ENCODE measurements at regions not wholly inside any gene's neighbourhood (a gene's known extent, or its start where the extent isn't known, plus 50 kb on each side); places are given as distances from the start of the nearest gene placed in this dataset.

DNA sequence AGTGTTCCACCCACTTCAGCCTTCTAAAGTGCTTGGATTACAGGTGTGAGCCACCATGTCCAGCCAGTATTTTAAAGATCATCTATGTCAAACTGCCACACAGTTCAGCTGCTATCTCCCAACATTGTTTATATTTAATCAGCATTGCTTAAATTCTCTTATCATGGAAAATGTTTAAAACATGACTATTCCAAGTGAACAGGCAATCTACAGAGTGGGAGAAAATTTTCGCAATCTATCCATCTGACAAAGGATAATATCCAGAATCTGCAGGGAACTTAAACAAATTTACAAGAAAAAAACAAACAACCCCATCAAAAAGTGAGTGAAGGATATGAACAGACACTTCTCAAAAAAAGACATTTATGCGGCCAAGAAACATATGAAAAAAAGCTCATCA lies 69.4 kb upstream of the NAV3 start:
- TF ChIP-seq, protein P1, sequence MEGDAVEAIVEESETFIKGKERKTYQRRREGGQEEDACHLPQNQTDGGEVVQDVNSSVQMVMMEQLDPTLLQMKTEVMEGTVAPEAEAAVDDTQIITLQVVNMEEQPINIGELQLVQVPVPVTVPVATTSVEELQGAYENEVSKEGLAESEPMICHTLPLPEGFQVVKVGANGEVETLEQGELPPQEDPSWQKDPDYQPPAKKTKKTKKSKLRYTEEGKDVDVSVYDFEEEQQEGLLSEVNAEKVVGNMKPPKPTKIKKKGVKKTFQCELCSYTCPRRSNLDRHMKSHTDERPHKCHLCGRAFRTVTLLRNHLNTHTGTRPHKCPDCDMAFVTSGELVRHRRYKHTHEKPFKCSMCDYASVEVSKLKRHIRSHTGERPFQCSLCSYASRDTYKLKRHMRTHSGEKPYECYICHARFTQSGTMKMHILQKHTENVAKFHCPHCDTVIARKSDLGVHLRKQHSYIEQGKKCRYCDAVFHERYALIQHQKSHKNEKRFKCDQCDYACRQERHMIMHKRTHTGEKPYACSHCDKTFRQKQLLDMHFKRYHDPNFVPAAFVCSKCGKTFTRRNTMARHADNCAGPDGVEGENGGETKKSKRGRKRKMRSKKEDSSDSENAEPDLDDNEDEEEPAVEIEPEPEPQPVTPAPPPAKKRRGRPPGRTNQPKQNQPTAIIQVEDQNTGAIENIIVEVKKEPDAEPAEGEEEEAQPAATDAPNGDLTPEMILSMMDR (IDR thresholded peaks at IDR 0.05; ENCODE audit: low read depth, low read length), result no peak
- no peak for DNase-seq (ENCODE audit: low read depth in 2 of 2)
- no peak overlapping the region for H3K4me3 ChIP-seq (replicated peaks in 1 of 2; ENCODE audit: low read depth in 2 of 2, low read length in 2 of 2)

DNA sequence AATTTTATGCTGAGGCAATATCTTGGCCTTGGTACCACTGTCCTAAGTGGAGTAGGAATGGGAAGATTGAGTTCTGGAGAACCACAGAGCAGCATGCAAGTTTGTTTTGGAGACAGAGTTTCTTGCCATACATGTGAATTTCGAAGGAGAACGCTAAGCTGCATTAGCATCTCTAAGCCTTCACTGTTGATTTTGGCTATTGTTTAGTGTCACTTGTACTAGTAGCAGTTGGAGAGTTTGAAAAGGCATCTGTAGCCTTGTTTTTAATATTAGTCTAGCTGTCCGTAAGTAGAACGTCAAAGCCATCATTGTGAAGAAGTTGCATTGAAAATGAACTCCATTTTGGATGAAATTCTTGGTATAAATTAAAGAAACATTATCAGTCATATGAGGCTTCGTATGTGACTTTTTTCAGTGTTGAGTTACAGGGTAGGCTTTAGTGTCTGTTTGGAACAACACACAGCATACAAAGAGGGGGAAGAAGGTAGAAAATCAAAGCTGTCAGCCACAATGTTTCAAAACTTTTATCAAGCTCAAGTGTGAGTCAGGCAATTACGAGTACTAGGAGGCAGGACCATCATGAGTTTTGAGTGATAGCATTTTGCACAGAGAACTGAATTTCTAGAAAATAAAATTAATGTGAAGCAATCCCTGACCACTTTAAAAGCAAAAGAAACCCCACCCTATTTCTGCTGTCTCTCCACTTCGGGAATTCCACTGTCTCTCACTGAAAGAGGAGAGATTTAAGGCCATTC lies 70.2 kb upstream of the NAV3 start:
- DNase-seq (ENCODE audit: low read depth in 2 of 2), result peak in 1 of 2 donors; percentile 10
- no peak overlapping the region for H3K4me3 ChIP-seq (replicated peaks in 1 of 2; ENCODE audit: low read depth in 2 of 2, low read length in 2 of 2)
- TF ChIP-seq, protein P1 (IDR thresholded peaks at IDR 0.05; ENCODE audit: low read depth, low read length), result no peak

DNA sequence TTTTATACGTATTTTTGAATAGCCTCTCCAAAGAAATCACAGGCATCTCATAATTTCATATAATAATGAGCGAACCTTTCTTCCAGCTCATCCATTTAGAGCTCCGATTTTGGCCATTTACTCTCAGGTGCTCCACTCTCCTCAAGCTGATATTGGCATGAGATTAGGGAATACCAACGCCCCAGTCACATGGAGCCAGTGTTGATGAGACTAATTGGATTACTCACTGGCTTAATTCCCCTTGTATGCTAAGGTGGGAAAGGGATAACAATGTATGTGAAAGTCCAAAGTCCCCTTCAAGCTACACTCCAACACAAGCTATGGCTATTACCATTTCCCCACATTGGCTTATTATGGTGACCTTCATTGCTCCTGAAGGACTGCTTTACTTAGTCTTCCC lies 76.6 kb upstream of the NAV3 start:
- TF ChIP-seq, protein P1 (IDR thresholded peaks at IDR 0.05; ENCODE audit: low read depth, low read length), result no peak
- no peak overlapping the region for H3K4me3 ChIP-seq (replicated peaks in 1 of 2; ENCODE audit: low read depth in 2 of 2, low read length in 2 of 2)
- DNase-seq (ENCODE audit: low read depth in 2 of 2), result no peak

DNA sequence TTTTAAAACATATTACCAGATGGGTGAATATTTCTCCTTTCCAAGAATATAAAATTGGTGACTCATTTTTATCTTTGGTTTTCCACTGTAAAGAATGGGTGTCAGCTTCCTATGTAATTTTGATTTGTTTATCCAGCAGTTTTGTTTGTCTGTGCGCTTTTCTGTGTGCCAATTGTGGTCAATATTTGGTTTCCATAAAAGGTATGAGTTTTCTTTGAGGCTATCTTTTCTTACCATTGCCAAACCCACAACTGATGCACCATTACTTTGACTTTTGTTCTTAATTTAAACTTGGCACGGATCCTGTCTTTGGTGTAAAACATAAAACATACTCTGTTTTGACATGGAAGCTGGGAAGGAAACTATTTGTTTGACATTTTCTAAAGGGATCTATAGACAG lies 78.8 kb upstream of the NAV3 start:
- peak; percentile 18 to 66 for DNase-seq (ENCODE audit: low read depth in 2 of 2)
- no peak overlapping the region for H3K4me3 ChIP-seq (replicated peaks in 1 of 2; ENCODE audit: low read depth in 2 of 2, low read length in 2 of 2)
- TF ChIP-seq, protein P1 (IDR thresholded peaks at IDR 0.05; ENCODE audit: low read depth, low read length), result no peak

DNA sequence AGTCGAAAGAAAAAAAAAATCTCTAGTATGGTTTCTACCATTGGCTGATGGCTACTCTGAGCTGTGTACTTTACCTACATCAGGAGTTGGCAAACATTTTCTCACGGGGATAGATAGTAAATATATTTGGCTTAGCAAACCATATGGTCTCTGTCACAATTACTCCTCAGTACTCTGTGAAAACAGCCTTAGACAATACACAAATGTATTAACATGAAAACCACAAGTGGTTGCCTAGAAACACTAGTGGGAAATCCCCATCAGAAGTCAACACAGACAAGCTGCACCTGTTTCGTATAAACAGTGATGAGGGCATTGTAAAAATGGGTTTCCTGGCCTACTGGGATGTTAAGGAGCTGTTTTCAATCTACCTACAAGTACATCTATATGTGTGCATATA lies 84.6 kb upstream of the NAV3 start:
- no peak overlapping the region for H3K4me3 ChIP-seq (replicated peaks in 1 of 2; ENCODE audit: low read depth in 2 of 2, low read length in 2 of 2)
- DNase-seq (ENCODE audit: low read depth in 2 of 2), result peak; percentile 36 to 70
- TF ChIP-seq, protein P1 (IDR thresholded peaks at IDR 0.05; ENCODE audit: low read depth, low read length), result no peak

DNA sequence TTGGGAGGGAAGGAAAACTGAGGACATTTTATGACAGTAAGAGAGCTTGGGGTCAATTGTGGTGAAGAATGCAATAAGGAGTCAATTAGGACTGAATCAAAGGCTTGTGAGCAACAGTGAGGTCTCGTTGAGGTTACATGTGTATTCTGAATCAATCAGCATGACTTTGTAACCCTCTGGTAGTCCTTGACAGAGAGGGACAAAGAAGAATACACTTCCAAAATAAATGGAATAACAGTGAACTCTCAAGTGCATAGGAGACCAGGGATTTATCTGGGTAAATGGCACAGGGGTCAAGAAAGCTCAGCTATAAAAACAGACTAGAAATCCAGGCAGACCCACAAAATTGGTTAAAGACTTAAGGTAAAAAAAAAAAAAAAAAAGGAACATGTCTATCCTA lies 85.1 kb upstream of the NAV3 start:
- TF ChIP-seq, protein P1 (IDR thresholded peaks at IDR 0.05; ENCODE audit: low read depth, low read length), result no peak
- H3K4me3 ChIP-seq (replicated peaks in 1 of 2; ENCODE audit: low read depth in 2 of 2, low read length in 2 of 2), result no peak overlapping the region
- DNase-seq (ENCODE audit: low read depth in 2 of 2), result no peak

DNA sequence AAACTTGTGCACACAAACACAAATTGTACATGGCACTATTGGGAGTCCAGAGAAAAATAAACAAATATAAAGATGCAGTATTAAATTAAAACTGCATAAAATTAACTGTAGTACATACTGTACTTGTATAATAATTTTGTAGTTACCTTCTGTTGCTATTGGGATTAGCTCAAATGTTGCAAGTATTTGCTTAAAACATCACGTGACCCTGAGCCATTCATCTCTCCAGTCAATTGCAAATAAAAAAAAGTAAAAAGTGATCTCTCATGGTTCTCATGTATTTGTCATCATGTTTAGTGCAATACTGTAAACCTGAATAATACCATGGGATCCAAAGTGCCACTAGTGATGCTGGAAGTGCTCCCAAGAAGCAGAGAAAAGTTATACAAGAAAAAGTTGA lies 88.1 kb upstream of the NAV3 start:
- no peak for DNase-seq (ENCODE audit: low read depth in 2 of 2)
- TF ChIP-seq, protein P1 (IDR thresholded peaks at IDR 0.05; ENCODE audit: low read depth, low read length), result no peak
- no peak overlapping the region for H3K4me3 ChIP-seq (replicated peaks in 1 of 2; ENCODE audit: low read depth in 2 of 2, low read length in 2 of 2)
